MM.1S (cell line): ENCODE measurements at regions not wholly inside any gene's neighbourhood (a gene's known extent, or its start where the extent isn't known, plus 50 kb on each side); places are given as distances from the start of the nearest gene placed in this dataset.
"Not testable (repeated sequence)": the region's sequence is repeated elsewhere in the genome, so short reads cannot be mapped to it uniquely, and the experiment has no call there.

Source experiments
- DNase-seq: peaks from one replicate; pipeline ENCODE4 v3.0.0-alpha.2; 2015
- H2AFZ ChIP-seq: fragments of 300-600 bp; sonication (generic); 2 replicates; pipeline ENCODE4 v1.6.0; 2016; ENCODE audit warnings: antibody characterized with exemption, low read length
- H3F3A ChIP-seq: fragments of 300-600 bp; sonication (generic); 2 replicates; pipeline ENCODE4 v1.6.1; 2016; ENCODE audit warnings: mild to moderate bottlenecking, antibody characterized with exemption, low read length, moderate library complexity, mixed read lengths; ENCODE audit not compliant: insufficient read depth
- H3K27ac ChIP-seq: fragments of 300-600 bp; sonication (generic); 2 replicates; pipeline ENCODE4 v1.5.1; 2016; ENCODE audit warnings: mild to moderate bottlenecking, low read length
- H3K27me3 ChIP-seq: fragments of 300-600 bp; sonication (generic); replicated peaks from 2 replicates; pipeline ENCODE4 v1.6.0; 2016; ENCODE audit warnings: low read length; ENCODE audit not compliant: insufficient read depth
- H3K36me3 ChIP-seq: fragments of 300-600 bp; sonication (generic); replicated peaks from 2 replicates; pipeline ENCODE4 v1.6.1; 2016; ENCODE audit warnings: mild to moderate bottlenecking, low read length, mixed read lengths; ENCODE audit not compliant: insufficient read depth
- H3K4me1 ChIP-seq: fragments of 300-600 bp; sonication (generic); 2 replicates; pipeline ENCODE4 v1.6.1; 2016; ENCODE audit warnings: low read length, mixed read lengths
- H3K4me2 ChIP-seq: fragments of 300-600 bp; sonication (generic); 2 replicates; pipeline ENCODE4 v1.6.0; 2016; ENCODE audit warnings: low read depth, low read length
- H3K4me3 ChIP-seq: fragments of 300-600 bp; sonication (generic); 2 replicates; pipeline ENCODE4 v1.5.1; 2016; ENCODE audit warnings: low read length, mixed read lengths
- H3K79me2 ChIP-seq: fragments of 300-600 bp; sonication (generic); 2 replicates; pipeline ENCODE4 v1.6.1; 2016; ENCODE audit warnings: mixed run types, low read length, mixed read lengths
- H3K9ac ChIP-seq: fragments of 300-600 bp; sonication (generic); 2 replicates; pipeline ENCODE4 v1.6.1; 2016; ENCODE audit warnings: low read length, mixed read lengths
- H3K9me2 ChIP-seq: fragments of 300-600 bp; sonication (generic); replicated peaks from 2 replicates; pipeline ENCODE4 v1.6.1; 2016; ENCODE audit warnings: mild to moderate bottlenecking, low read length, mixed read lengths; ENCODE audit not compliant: insufficient read depth
- H3K9me3 ChIP-seq: fragments of 300-600 bp; sonication (generic); replicated peaks from 2 replicates; pipeline ENCODE4 v1.6.1; 2016; ENCODE audit warnings: mild to moderate bottlenecking, low read length, mixed read lengths; ENCODE audit not compliant: insufficient read depth
- H4K20me1 ChIP-seq: fragments of 300-600 bp; sonication (generic); 2 replicates; pipeline ENCODE4 v1.6.1; 2016; ENCODE audit warnings: mild to moderate bottlenecking, low read length, moderate library complexity, mixed read lengths; ENCODE audit not compliant: insufficient read depth
- CTCF ChIP-seq: fragments of 300-600 bp; sonication (generic); IDR thresholded peaks from 2 replicates; pipeline ENCODE4 v1.5.1; 2016; ENCODE audit warnings: antibody characterized with exemption, low read length, mixed read lengths
- EZH2 ChIP-seq: fragments of 300-600 bp; sonication (generic); optimal IDR thresholded peaks from 2 replicates; pipeline ENCODE3; 2017; ENCODE audit warnings: low read depth, mild to moderate bottlenecking, antibody characterized with exemption, low read length, mixed read lengths
- EZH2phosphoT487 ChIP-seq: fragments of 300-600 bp; sonication (generic); IDR thresholded peaks from 2 replicates; pipeline ENCODE4 v1.6.1; 2018; ENCODE audit warnings: antibody characterized with exemption, low read length

- Histone ChIP-seq H3K27ac (no peak overlapping the region), H3K4me2 (no peak overlapping the region), H3K27me3 (no peaks in the 10 kb centered on the region), H3K4me1 (no peaks in the 10 kb centered on the region), H3K9me3 (no peaks in the 10 kb centered on the region), H2AFZ (no peak overlapping the region), H3K9ac (no peak overlapping the region), H3K4me3 (no peak overlapping the region), H3K9me2 (no peaks in the 10 kb centered on the region), H3F3A (no peaks in the 10 kb centered on the region), H3K36me3 (no peaks in the 10 kb centered on the region), H3K79me2 (no peaks in the 10 kb centered on the region), H4K20me1 (no peaks in the 10 kb centered on the region)
- DNase-seq: no peak
- TF ChIP-seq EZH2phosphoT487 (no peak), CTCF (no peak), EZH2 (no peak)
Measured at GRCh38 chr4:187127456-187127855, 403.8 kb upstream of the FAT1 start.

GRCh38 chr4:187128222-187128621, 404.6 kb upstream of the FAT1 start:
- no peaks in the 10 kb centered on the region for H3K27me3 ChIP-seq
- no peaks in the 10 kb centered on the region for H3K9me2 ChIP-seq
- no peaks in the 10 kb centered on the region for H3K79me2 ChIP-seq
- H3K36me3 ChIP-seq: no peaks in the 10 kb centered on the region
- H3K4me2 ChIP-seq: no peak overlapping the region
- no peaks in the 10 kb centered on the region for H3K4me1 ChIP-seq
- H3K9ac ChIP-seq: no peak overlapping the region
- no peaks in the 10 kb centered on the region for H4K20me1 ChIP-seq
- no peak for TF ChIP-seq CTCF
- no peak for TF ChIP-seq EZH2phosphoT487
- no peak for TF ChIP-seq EZH2
- no peak overlapping the region for H3K27ac ChIP-seq
- H3K4me3 ChIP-seq: no peak overlapping the region
- no peak overlapping the region for H2AFZ ChIP-seq
- no peaks in the 10 kb centered on the region for H3F3A ChIP-seq
- no peaks in the 10 kb centered on the region for H3K9me3 ChIP-seq
- no peak for DNase-seq

GRCh38 chr4:187128976-187129375, 405.3 kb upstream of the FAT1 start:
- Histone ChIP-seq H3K9me2 (no peaks in the 10 kb centered on the region), H3K9me3 (no peaks in the 10 kb centered on the region), H3F3A (no peaks in the 10 kb centered on the region), H3K9ac (no peak overlapping the region), H3K27me3 (no peaks in the 10 kb centered on the region), H3K27ac (no peak overlapping the region), H3K4me2 (no peak overlapping the region), H3K4me3 (no peak overlapping the region), H2AFZ (no peak overlapping the region), H4K20me1 (no peaks in the 10 kb centered on the region), H3K4me1 (no peaks in the 10 kb centered on the region), H3K36me3 (no peaks in the 10 kb centered on the region), H3K79me2 (no peaks in the 10 kb centered on the region)
- TF ChIP-seq CTCF (no peak), EZH2phosphoT487 (no peak), EZH2 (no peak)
- no peak for DNase-seq

GRCh38 chr4:187131826-187132225, 408.2 kb upstream of the FAT1 start:
- H3K4me3 ChIP-seq, H3K9ac ChIP-seq, H4K20me1 ChIP-seq, H3K27me3 ChIP-seq, H2AFZ ChIP-seq, H3K79me2 ChIP-seq, H3K9me2 ChIP-seq, H3K4me2 ChIP-seq, DNase-seq, H3K36me3 ChIP-seq, H3K4me1 ChIP-seq, H3F3A ChIP-seq, H3K9me3 ChIP-seq, H3K27ac ChIP-seq: not testable (repeated sequence)
